ENCODE measurements at regions not wholly inside any gene's neighbourhood (a gene's known extent, or its start where the extent isn't known, plus 50 kb on each side); places are given as distances from the start of the nearest gene placed in this dataset.

GRCh38 chr13:106709522-106709921 lies 141.6 kb upstream of the ARGLU1 start:
- Mint-ChIP-seq H3K27ac (ENCODE audit: unreplicated experiment) (no peak overlapping the region), H3K27me3 (ENCODE audit: low read depth) (no peaks in the 10 kb centered on the region)

GRCh38 chr13:106702505-106702904 lies 134.6 kb upstream of the ARGLU1 start:
- TF ChIP-seq CTCF (conservative IDR thresholded peaks at IDR 0.05): no peak
- no peak for DNase-seq (ENCODE audit: low read depth, low spot score)
- Mint-ChIP-seq H3K4me1 (peaks cover 12% of the 10 kb centered on the region), H3K27ac (ENCODE audit: unreplicated experiment) (no peak overlapping the region), H3K27me3 (ENCODE audit: low read depth) (no peaks in the 10 kb centered on the region), H3K9me3 (peaks cover 2% of the 10 kb centered on the region), H3K4me3 (no peak overlapping the region), H3K36me3 (ENCODE audit: low read depth) (no peaks in the 10 kb centered on the region)

More at GRCh38 chr13:106709522-106709921, 141.6 kb upstream of the ARGLU1 start:
- Mint-ChIP-seq H3K4me1 (peaks cover 12% of the 10 kb centered on the region), H3K9me3 (peaks cover 2% of the 10 kb centered on the region), H3K4me3 (no peak overlapping the region), H3K36me3 (ENCODE audit: low read depth) (peaks cover under 1% of the 10 kb centered on the region)
- TF ChIP-seq CTCF (conservative IDR thresholded peaks at IDR 0.05): no peak
- no peak for DNase-seq (ENCODE audit: low read depth, low spot score)

- no peaks in the 10 kb centered on the region for H3K36me3 Mint-ChIP-seq (ENCODE audit: low read depth)
- H3K4me1 Mint-ChIP-seq: peaks cover 12% of the 10 kb centered on the region
- TF ChIP-seq CTCF (conservative IDR thresholded peaks at IDR 0.05): no peak
- H3K9me3 Mint-ChIP-seq: peaks cover 2% of the 10 kb centered on the region
- no peak overlapping the region for H3K27ac Mint-ChIP-seq (ENCODE audit: unreplicated experiment)
- no peaks in the 10 kb centered on the region for H3K27me3 Mint-ChIP-seq (ENCODE audit: low read depth)
- no peak for DNase-seq (ENCODE audit: low read depth, low spot score)
- H3K4me3 Mint-ChIP-seq: no peak overlapping the region
Measured at GRCh38 chr13:106701771-106702341, 133.9 kb upstream of the ARGLU1 start.

- H3K36me3 Mint-ChIP-seq (ENCODE audit: low read depth): no peaks in the 10 kb centered on the region
- H3K4me3 Mint-ChIP-seq: no peak overlapping the region
- H3K27ac Mint-ChIP-seq (ENCODE audit: unreplicated experiment): no peak overlapping the region
- H3K4me1 Mint-ChIP-seq: peaks cover 12% of the 10 kb centered on the region
- DNase-seq (ENCODE audit: low read depth, low spot score): no peak
- TF ChIP-seq CTCF (conservative IDR thresholded peaks at IDR 0.05): no peak
- H3K27me3 Mint-ChIP-seq (ENCODE audit: low read depth): no peaks in the 10 kb centered on the region
- H3K9me3 Mint-ChIP-seq: peaks cover 2% of the 10 kb centered on the region
Measured at GRCh38 chr13:106700439-106700838, 132.5 kb upstream of the ARGLU1 start.

GRCh38 chr13:106700007-106700406 lies 132.1 kb upstream of the ARGLU1 start:
- Mint-ChIP-seq H3K27ac (ENCODE audit: unreplicated experiment) (no peak overlapping the region), H3K4me3 (no peak overlapping the region), H3K36me3 (ENCODE audit: low read depth) (no peaks in the 10 kb centered on the region), H3K9me3 (peaks cover 2% of the 10 kb centered on the region), H3K4me1 (peaks cover 12% of the 10 kb centered on the region), H3K27me3 (ENCODE audit: low read depth) (no peaks in the 10 kb centered on the region)
- no peak for DNase-seq (ENCODE audit: low read depth, low spot score)
- no peak for TF ChIP-seq CTCF (conservative IDR thresholded peaks at IDR 0.05)

All from neural crest cell (in vitro differentiated cells).